ENCODE measurements at regions not wholly inside any gene's neighbourhood (a gene's known extent, or its start where the extent isn't known, plus 50 kb on each side); places are given as distances from the start of the nearest gene placed in this dataset.

GRCh38 chr2:126788113-126788512 is 110.6 kb upstream of the TEX51 start:
- H3K4me1 Mint-ChIP-seq: no peaks in the 10 kb centered on the region
- H3K4me3 Mint-ChIP-seq: no peak overlapping the region
- no peak overlapping the region for H3K4me3 ChIP-seq (ENCODE audit: low read length)
- H3K36me3 ChIP-seq (ENCODE audit: control insufficient read depth, insufficient read depth, low read length): no peaks in the 10 kb centered on the region
- H3K27me3 Mint-ChIP-seq (ENCODE audit: insufficient read depth): peaks cover 4% of the 10 kb centered on the region
- H3K27me3 ChIP-seq (ENCODE audit: control insufficient read depth, insufficient read depth, low read length, poor library complexity, severe bottlenecking): no peaks in the 10 kb centered on the region
- TF ChIP-seq, protein P1, sequence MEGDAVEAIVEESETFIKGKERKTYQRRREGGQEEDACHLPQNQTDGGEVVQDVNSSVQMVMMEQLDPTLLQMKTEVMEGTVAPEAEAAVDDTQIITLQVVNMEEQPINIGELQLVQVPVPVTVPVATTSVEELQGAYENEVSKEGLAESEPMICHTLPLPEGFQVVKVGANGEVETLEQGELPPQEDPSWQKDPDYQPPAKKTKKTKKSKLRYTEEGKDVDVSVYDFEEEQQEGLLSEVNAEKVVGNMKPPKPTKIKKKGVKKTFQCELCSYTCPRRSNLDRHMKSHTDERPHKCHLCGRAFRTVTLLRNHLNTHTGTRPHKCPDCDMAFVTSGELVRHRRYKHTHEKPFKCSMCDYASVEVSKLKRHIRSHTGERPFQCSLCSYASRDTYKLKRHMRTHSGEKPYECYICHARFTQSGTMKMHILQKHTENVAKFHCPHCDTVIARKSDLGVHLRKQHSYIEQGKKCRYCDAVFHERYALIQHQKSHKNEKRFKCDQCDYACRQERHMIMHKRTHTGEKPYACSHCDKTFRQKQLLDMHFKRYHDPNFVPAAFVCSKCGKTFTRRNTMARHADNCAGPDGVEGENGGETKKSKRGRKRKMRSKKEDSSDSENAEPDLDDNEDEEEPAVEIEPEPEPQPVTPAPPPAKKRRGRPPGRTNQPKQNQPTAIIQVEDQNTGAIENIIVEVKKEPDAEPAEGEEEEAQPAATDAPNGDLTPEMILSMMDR (conservative IDR thresholded peaks at IDR 0.05): no peak
- H3K27ac Mint-ChIP-seq: no peak overlapping the region
- DNase-seq: no peak
- H3K9ac ChIP-seq (ENCODE audit: extremely low read depth, low read length, poor library complexity, severe bottlenecking): no peak overlapping the region
- no peaks in the 10 kb centered on the region for H3K36me3 Mint-ChIP-seq (ENCODE audit: low read depth)
- H3K4me1 ChIP-seq (ENCODE audit: control insufficient read depth, insufficient read depth, low read length): no peaks in the 10 kb centered on the region
- no peak overlapping the region for H3K27ac ChIP-seq (ENCODE audit: low read depth, low read length)
- 86% methylated on average over 4 of the region's 4 CpGs; no CpG with 5 or more reads in 1 of the 2 experiments for WGBS, 2 experiments (ENCODE audit: insufficient coverage in 1 of 2, insufficient read length in 1 of 2)
- H3K9me3 Mint-ChIP-seq: no peaks in the 10 kb centered on the region
- H3K9me3 ChIP-seq (ENCODE audit: control insufficient read depth, low read length): no peaks in the 10 kb centered on the region

- H3K27ac ChIP-seq (ENCODE audit: low read depth, low read length): no peak overlapping the region
- H3K27me3 ChIP-seq (ENCODE audit: control insufficient read depth, insufficient read depth, low read length, poor library complexity, severe bottlenecking): no peaks in the 10 kb centered on the region
- H3K36me3 ChIP-seq (ENCODE audit: control insufficient read depth, insufficient read depth, low read length): no peaks in the 10 kb centered on the region
- Mint-ChIP-seq H3K27ac (no peak overlapping the region), H3K9me3 (no peaks in the 10 kb centered on the region), H3K36me3 (ENCODE audit: low read depth) (no peaks in the 10 kb centered on the region), H3K4me3 (no peak overlapping the region), H3K27me3 (ENCODE audit: insufficient read depth) (peaks cover 4% of the 10 kb centered on the region), H3K4me1 (peaks cover 4% of the 10 kb centered on the region)
- H3K4me3 ChIP-seq (ENCODE audit: low read length): no peak overlapping the region
- no peak for DNase-seq
- TF ChIP-seq, protein P1 (conservative IDR thresholded peaks at IDR 0.05): no peak
- H3K9me3 ChIP-seq (ENCODE audit: control insufficient read depth, low read length): no peaks in the 10 kb centered on the region
- no peak overlapping the region for H3K9ac ChIP-seq (ENCODE audit: extremely low read depth, low read length, poor library complexity, severe bottlenecking)
- H3K4me1 ChIP-seq (ENCODE audit: control insufficient read depth, insufficient read depth, low read length): no peaks in the 10 kb centered on the region
- 91 to 96% methylated on average over 3 to 4 of the region's 4 CpGs for WGBS, 2 experiments (ENCODE audit: insufficient coverage in 1 of 2, insufficient read length in 1 of 2)
Observed at GRCh38 chr2:126788652-126789051, 110.0 kb upstream of the TEX51 start.

DNA sequence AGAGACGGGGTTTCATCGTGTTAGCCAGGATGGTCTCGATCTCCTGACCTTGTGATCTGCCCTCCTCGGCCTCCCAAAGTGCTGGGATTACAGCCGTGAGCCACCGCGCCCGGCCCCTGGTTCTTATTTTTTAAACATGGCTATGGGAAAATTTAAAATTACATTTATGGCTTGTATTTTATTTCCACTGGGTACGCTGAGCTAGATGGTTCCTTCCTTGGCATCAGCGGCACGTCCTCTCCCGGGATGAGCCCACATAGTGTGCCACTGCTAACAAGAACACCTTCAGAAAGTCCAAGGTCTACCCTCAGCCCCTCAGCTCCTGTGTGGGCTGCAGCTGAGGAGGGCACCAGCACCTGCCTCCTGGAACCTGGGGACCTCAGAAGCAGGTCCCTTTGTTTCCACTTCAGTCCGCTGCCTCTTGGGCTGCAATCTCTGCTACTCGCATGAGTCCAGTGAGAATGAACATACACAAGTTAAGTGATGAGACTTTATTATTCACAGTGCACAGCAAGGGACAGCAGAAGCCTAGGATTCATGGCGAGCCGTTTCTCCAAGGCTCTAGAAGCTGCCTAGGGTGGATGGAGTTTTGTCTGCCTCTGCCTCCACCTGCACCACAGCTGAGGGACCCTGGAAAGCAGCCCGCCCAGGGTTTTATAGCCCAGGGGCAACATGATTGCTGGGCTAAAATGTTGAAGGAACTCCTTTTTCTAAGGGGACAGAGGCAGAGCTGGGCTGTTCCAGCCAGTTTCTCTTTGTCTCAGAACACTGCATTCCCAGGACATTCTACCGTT is 107.5 kb upstream of the TEX51 start:
- DNase-seq: peak; percentile 27
- Mint-ChIP-seq H3K9me3 (no peaks in the 10 kb centered on the region), H3K27me3 (ENCODE audit: insufficient read depth) (peaks cover 6% of the 10 kb centered on the region), H3K27ac (no peak overlapping the region), H3K4me3 (no peak overlapping the region), H3K4me1 (peaks cover 4% of the 10 kb centered on the region), H3K36me3 (ENCODE audit: low read depth) (no peaks in the 10 kb centered on the region)
- Histone ChIP-seq H3K4me1 (ENCODE audit: control insufficient read depth, insufficient read depth, low read length) (no peaks in the 10 kb centered on the region), H3K27me3 (ENCODE audit: control insufficient read depth, insufficient read depth, low read length, poor library complexity, severe bottlenecking) (no peaks in the 10 kb centered on the region), H3K36me3 (ENCODE audit: control insufficient read depth, insufficient read depth, low read length) (no peaks in the 10 kb centered on the region), H3K9ac (ENCODE audit: extremely low read depth, low read length, poor library complexity, severe bottlenecking) (no peak overlapping the region), H3K9me3 (ENCODE audit: control insufficient read depth, low read length) (no peaks in the 10 kb centered on the region), H3K27ac (ENCODE audit: low read depth, low read length) (no peak overlapping the region), H3K4me3 (ENCODE audit: low read length) (no peak overlapping the region)
- TF ChIP-seq, protein P1 (conservative IDR thresholded peaks at IDR 0.05): no peak
- 93 to 95% methylated on average over 11 to 18 of the region's 18 CpGs for WGBS, 2 experiments (ENCODE audit: insufficient coverage in 1 of 2, insufficient read length in 1 of 2)

All from endodermal cell (in vitro differentiated cells).